ENCODE measurements at regions not wholly inside any gene's neighbourhood (a gene's known extent, or its start where the extent isn't known, plus 50 kb on each side); places are given as distances from the start of the nearest gene placed in this dataset.
A peak's percentile ranks its signal among the peaks of the same experiment; 100 is the strongest.
"Not testable (repeated sequence)": the region's sequence is repeated elsewhere in the genome, so short reads cannot be mapped to it uniquely, and the experiment has no call there.

DNA sequence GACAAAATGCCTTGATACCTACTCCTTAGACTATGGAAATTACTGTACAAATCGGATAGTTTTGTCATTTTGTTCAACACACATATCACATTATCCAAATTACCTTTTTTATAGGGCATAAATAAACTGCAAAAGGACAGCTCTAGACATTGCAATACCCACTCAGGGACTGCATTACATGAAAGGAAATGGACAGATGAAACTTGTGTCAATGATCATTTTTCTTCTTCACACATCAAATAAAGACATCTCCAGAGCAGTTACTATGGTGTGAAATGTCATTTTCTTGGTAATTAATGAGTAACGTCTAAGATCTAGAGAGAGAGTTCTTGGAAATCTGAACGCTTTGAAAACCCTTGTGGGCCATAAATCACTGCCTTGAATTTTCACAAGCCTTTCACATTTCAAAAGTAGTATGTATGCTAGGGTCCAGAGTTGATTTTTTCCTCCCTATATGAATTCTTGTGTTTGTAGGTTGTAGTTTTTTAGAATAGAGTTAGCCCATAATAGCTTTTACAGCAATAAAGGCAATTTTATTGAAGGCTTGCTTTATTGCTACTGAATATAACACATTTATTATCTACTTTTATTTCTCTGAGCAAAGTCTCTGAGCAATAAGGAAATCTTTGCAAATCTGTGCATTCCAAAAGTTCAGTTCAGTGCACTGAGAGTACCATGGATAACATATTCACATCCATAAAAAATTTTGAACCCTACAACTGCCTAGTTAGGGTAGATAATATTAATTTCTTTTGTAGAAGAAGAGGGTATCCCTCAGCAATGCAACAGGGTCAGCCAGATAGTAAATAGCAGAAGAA is 358.0 kb upstream of the PCSK5 start:
- DNase-seq (ENCODE audit: low spot score) (no peak), FAIRE-seq (no peak)

DNA sequence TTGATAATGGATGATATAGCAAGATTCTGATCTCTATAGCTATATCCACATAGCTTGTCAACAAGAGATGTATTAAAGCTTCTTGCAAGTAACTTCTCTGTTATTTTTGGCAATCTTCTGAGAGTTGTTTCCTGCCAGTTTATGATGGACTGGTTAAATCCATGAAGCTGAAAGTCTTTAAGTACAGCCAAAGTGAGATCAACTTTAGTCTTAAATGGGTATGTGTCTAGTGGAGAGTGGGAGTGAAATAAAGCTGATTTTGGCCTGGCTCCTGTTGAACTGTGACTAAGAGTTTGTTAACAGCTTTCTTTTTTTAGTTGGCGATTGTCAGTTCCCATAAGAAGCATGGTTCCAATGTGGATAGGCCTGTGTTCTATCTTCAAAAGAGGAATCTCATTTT is 350.9 kb upstream of the PCSK5 start:
- no peak for DNase-seq (ENCODE audit: low spot score)
- FAIRE-seq: no peak

DNA sequence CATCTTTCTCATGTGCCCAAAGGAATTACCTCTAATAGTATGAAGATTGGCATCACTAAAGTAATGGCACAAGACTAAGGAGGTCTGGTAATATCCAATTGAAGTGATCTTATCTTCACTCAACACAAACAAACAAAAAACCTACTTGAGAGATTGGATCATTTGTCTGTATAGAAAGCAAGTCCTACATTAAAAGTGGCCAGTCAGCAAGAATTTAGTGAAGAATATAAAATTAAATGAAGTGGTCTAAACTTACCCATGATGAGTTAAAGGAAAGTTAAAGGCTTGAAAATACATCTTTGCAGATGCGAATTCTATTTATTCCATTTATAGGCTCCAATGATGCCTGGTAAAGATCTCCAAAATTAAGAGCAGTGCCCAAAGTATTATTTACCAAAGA is 350.3 kb upstream of the PCSK5 start:
- FAIRE-seq: no peak
- DNase-seq (ENCODE audit: low spot score): no peak

DNA sequence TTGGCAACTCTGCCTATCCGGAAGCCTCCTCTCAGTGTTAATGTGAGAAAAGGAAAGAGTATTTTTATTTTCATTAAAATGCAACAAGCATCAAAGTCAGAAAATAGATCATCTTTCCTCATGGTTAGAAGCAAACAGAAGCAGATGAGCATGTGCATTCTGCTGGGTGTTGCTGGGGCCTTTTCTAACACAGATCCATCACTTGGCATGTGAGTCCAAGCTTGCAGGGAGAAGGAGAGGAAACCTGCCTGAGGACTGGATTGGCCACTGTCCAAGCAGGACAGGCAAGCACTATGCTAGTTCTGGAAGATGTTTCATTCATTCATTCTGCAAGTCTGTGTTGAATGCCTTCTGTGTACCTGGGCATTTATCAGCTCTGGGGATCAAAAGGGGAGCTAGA is 348.7 kb upstream of the PCSK5 start:
- DNase-seq (ENCODE audit: low spot score) (no peak), FAIRE-seq (no peak)

DNA sequence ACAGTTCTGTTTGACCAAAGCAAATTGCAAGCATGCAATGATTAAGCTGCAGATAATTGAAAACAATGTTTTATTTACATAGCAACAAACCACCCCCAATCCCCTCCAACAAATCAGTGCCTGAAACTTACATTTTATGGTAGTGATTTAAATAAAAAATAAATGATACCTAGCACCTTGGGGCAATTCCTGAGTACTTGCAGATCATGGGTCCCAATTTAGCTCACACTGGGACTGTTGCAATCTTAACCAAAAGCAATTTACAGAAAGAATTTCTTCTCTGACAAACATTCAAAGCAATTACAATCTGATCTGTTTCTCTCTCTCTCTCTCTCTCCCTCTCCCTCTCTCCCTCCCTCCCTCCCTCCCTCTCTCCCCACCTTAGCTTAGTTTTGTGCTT is 345.7 kb upstream of the PCSK5 start:
- DNase-seq (ENCODE audit: low spot score): no peak
- no peak for FAIRE-seq

DNA sequence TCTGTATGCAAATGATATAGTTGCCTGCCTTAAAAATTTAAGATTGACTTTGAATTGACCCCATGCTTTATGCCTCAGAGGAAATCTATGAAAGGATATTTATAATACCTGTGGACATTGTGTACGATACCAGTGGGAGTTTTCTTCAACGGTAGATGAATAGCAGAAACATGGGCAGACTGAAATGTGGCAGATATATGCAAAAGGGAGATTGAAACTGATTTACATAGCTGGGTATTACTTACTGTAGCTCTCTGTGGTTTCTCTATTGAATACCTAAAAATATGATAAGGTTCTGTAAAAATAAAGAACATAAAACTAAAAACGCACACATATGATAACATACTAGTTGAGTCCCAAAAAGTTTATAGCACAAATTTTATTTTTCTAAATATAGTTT is 345.2 kb upstream of the PCSK5 start:
- no peak for FAIRE-seq
- DNase-seq (ENCODE audit: low spot score): no peak

DNA sequence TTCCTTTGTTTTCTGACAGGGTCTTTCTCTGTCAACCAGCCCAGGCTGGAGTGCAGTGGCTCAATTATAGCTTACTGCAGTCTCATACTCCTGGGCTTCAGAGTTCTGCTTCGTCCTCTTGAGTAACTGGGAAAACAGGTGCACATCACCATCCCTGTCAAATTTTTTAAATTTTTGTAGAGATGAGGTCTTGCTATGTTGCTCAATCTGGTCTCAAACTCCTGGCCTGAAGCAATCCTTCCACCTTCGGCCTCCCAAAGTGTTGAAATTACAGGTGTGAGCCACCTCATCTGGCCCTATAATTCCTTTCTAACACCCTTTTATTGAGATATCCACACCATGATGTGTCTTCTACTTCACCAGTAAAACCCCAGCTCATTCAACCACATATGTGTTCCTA is 341.6 kb upstream of the PCSK5 start:
- FAIRE-seq: no peak
- no peak for DNase-seq (ENCODE audit: low spot score)

DNA sequence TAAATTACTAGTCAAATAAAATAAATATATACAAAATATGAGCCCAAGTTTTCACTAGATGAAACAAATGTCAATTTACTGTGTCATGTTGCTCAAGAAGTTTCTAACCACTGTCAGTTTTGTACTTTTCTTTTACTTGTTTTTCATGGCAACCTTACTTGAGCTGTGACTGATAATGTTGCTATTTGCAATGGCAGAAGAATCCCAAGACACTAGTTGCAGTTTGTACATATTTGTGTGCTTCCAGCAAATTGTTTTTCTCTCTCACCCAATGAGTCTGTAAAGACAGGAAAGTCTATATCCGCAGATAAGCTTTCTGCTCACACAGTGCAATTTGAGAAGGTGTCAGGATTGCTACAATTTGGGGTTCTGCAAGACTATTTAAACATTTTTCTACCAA is 338.6 kb upstream of the PCSK5 start:
- DNase-seq (ENCODE audit: low spot score): no peak
- no peak for FAIRE-seq

DNA sequence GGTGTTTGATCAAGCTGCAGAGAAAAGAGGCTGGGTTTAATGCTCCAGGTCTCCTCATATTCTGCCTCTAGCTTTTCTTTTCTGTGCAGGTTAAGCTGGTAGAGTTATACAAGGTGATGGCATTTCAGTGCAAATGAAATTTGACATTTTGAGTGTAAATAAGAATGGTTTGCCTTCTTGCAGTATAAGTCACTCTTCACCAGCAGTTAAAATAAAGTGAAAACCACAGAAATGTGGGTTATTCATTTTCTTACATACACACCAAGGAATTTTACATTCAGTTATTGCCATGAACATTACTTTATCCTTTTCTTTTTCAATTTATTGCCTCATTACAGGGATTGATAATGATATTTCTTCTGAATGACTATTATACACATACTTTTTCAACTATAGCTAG is 337.5 kb upstream of the PCSK5 start:
- FAIRE-seq (no peak), DNase-seq (ENCODE audit: low spot score) (peak; percentile 6)

DNA sequence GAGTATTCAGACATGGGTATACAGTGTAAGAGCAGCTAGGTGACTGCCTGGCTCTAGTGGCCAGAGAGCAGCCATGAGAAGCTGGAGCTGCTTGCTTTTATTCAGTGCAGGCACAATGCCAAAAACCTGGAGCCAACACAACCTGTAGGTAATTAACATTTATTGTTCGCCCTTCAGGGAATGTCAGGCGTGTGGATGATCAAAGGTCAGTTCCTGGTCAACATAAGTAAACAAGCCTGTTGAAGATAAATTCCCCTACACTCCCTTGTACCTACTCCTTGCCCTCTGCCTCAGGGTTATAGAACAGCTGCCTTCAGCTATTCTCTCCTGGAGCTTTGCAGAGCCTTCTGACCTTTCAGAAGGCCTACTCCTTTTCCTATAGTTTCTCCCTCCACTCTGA is 323.7 kb upstream of the PCSK5 start:
- not testable (repeated sequence) for FAIRE-seq; DNase-seq (ENCODE audit: low spot score)

DNA sequence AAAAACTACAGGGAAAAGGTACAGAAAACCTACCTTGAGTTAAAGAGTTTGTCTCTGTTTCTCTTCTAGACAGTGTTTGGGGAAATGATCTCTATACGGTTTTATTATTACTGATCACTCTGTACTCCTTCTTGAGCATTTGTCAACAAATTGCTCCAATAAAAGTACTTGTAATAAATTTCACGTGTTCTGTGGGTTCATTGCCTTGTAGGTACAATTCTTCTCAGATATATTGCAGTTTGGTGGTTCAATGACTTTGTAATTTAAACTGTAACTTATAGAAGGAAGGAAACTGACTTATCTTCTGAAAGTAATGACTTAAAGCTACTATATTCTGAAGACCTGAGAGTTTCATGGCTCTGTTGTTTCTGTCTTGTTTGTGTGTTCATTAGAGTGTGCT is 319.9 kb upstream of the PCSK5 start:
- DNase-seq (ENCODE audit: low spot score) (no peak), FAIRE-seq (no peak)

DNA sequence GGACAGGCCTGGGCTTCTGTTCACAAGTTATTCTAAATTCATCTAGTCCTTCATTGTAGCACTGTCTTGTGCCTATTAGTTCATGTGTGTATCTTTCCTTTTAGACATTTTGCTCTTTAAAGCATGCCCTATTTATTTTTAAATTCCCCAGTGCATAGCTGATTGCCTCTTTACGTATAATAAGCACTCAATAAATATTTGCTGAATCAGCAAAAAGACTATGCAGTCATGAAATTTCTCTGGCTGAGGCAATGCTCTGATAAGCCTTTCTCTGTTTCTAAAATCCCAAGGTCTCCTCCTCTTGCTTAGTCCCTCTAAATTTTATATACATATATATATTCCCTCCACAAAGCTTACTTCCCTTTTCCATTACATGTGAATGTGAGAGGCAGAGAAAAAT is 315.9 kb upstream of the PCSK5 start:
- DNase-seq (ENCODE audit: low spot score) (no peak), FAIRE-seq (no peak)

DNA sequence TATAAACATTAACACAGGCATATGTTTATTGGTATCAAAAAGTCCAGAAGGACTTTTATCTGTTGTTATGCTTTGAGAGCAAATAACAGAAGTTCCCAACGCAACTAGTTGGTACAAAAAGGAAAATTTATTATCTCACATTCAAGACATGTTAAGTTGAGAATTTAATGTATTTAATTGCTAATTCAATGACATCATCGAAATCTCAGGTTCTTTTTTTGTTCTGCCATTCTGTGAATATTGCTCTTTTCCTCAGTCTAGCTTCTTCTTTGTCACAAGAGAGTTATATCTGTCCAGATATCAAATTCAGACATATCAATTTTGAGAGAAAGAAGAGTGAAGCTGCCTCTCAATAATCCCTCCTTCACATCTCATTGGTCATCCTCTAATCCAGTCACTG is 307.6 kb upstream of the PCSK5 start:
- FAIRE-seq: no peak

DNA sequence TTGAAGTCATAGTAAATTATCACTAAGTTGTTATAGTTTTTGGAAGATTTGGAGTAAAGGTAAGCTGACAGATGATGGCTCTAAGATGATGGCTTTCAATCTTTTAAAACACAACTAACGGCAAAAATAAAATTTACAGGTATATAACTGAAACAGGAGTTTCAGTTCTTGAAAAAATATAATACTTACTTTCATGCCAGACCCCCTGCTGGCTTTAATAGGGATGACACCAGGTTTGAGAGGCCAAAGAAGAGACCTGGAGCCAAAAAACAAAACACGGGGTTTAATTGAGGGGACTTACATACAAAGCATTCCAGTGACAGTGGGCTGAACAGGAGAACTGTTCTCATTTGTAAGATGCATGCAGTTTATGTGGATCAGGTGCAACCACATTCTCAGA is 301.7 kb upstream of the PCSK5 start:
- FAIRE-seq (no peak), DNase-seq (ENCODE audit: low spot score) (no peak)

More for the DNA sequence above, 307.6 kb upstream of the PCSK5 start:
- DNase-seq (ENCODE audit: low spot score): no peak

DNA sequence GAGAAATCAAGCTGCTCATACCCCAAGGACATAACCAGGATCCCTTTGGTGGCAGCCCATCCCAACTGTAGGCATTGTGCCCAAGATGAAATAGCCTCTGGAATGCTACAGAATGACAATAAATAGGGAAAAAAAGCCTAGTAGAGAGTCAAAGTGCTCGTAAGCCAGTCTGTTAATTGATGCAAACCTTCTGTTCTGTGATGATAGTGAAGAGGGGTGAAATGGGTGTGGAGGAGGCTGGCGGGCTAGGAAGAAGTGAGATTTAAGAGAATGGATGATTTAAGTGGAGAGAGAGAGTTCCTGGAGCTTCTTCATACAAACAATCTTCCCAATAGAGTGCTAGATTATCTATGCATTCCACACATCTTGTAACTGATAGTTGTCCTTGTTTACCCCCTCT is 301.0 kb upstream of the PCSK5 start:
- no peak for DNase-seq (ENCODE audit: low spot score)
- no peak for FAIRE-seq

DNA sequence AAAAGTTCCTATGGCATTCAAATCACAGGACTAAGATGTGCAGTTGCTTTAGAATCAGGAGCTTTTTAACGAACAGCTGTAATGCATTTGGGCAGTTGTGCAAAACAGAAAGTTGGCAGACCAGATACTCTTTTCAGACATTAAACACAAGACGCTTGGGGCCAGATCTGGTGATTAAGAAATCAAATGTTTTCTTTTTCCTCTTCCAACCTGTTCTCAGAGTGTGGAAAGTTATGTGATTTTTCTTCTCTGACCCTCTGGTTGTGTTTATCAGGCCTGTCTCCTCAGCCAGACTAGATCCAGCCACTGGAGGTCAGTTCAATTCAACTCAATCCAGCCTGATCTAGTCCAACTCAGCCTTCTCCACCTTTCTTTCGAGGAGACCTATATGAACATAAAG is 298.5 kb upstream of the PCSK5 start:
- DNase-seq (ENCODE audit: low spot score) (no peak), FAIRE-seq (no peak)

DNA sequence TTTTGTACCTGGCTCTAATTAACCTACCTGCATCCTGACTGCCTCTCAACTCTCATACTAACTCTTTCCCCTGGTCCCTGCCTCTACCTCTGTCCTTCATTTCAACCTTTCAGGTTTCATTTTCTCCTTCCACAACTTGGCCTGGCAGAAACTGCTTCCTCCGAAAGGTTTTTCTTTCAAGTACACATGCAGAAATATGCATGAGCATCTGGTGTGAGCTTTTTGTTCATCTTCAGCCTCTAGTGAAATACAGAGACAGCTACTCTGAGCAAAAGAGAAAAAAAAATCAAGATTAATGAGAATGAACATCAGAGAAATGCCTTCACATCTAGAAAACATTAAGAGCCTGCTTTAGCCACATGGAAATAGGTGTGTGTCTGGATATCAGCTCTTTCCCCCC is 297.9 kb upstream of the PCSK5 start:
- FAIRE-seq (no peak), DNase-seq (ENCODE audit: low spot score) (no peak)

DNA sequence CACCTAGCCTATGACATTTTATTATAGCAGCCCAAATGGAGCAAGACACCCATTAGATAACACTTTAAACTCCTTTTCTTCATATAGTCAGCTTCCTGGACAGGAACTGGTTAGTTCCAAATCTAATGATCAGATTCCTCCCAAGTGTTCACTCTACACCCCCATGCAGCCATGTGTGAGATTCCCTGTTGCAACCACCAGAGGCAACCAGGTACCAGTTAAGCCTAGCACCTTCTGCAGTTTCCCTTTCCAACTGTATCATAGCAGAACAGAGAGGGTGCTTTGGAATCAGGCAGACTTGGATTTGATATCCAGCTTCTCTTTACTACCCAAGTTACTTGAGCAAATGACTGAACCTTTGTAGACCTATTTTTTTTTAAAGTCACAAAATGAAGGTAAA is 296.6 kb upstream of the PCSK5 start:
- FAIRE-seq (no peak), DNase-seq (ENCODE audit: low spot score) (no peak)

DNA sequence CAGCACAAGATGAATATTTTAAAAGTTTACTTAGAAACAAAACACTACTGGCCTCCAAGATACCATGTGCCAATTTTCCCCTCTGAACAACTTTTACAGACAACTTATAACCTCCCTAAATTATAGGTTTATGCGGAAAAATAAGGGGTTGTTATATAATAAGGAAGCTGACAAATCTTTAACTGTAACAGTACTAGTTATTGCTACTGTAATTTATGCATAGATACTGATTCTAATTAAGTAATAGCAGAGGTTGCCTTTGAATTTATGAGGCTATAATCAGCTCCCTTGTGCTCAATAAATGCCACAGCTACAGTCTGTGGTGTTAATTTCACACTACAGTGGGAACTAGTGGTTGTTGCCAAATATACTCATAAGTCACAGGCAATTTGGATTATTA is 291.3 kb upstream of the PCSK5 start:
- FAIRE-seq (no peak), DNase-seq (ENCODE audit: low spot score) (no peak)

DNA sequence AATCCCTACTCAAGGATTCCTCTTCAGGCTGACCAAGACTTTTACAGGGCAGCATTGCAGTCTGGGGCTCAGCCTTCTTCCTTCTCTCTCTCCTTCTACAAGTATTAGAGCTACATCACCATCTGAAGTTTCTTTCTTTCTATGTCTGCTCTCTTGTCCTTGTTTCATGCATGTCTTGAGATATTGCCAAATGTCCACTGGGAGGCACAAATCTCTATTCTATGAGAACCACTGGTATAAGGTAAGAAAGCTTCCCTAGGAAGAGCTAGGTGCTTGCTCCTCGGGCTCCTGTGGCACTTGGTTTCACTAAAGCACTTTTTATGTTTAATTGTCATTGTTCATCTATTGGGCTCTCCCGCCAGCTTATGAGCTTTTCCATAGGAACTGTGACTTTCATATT is 289.2 kb upstream of the PCSK5 start:
- FAIRE-seq (no peak), DNase-seq (ENCODE audit: low spot score) (no peak)

DNA sequence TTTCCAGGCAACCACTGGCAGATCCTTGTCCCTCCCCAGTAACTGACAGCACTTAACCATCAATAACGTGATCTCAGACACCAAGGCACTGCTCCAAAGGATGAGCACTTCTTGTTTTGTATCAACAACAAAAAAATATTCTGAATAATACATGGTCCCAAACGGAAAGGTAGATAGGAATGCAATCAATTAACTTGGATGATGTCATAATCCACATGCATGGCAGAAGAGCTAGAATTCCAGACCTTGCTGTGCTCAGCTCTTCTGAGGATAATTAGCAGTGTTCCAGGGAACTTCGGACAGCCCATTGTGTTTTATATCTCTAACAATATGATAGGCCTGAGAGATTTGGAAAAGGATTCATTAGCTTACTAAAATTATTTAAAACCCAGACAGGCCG is 288.4 kb upstream of the PCSK5 start:
- DNase-seq (ENCODE audit: low spot score): no peak
- FAIRE-seq: no peak

DNA sequence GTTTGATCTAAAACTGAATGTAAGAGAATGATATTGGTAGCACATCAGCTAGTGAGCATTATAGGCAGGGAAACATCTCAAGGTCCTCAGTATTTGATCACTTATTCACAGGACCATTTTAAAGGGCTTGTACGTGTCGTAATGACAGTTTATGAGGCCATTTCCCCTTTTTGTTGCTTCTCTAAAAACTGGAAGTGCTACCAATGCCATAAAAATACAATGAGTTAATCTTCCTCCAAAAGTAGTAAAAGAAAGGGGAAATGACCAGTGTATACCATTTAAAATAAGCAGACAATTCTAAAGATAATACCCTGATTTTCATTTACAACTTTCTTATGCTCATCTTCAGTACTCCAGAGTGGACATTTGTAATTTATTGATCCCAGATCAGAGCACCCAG is 285.8 kb upstream of the PCSK5 start:
- FAIRE-seq (no peak), DNase-seq (ENCODE audit: low spot score) (no peak)

DNA sequence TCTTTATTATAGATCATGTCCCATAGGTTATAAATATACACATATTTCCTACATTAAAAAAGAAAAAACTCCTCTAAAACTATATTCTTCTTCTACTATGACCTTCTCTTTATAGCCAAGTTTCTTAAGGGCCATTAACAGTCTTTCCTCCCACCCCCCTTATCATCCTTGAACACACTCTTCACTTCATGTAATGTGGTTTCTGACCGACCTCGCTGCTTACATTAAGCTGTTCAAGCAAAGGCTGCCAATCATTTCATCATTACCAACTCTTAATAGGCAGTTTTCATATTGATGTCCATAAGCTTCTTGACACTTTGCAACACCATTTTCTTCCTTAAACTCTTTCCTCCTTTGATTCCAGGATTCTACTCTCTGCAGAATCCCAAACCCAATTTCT is 283.0 kb upstream of the PCSK5 start:
- no peak for DNase-seq (ENCODE audit: low spot score)
- FAIRE-seq: no peak

DNA sequence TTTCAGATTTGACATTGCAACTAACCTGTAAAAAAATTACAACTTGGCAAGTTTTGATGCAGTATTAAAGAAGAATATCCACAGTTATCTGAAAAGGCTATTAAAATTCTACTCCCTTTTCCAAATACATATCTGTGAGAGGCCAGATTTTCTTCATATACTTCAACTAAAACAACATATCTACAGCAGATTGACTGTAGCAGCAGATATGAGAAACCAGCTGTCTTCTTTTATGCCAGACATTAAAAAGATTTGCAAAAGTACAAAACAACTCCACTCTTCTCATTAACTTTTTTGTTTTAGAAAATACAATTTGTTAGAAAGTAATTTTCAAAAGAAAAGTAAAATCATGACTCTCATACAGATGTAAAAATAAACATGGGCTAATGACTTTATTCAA is 281.1 kb upstream of the PCSK5 start:
- DNase-seq (ENCODE audit: low spot score) (no peak), FAIRE-seq (no peak)
